ENCODE measurements at regions not wholly inside any gene's neighbourhood (a gene's known extent, or its start where the extent isn't known, plus 50 kb on each side); places are given as distances from the start of the nearest gene placed in this dataset.

DNA sequence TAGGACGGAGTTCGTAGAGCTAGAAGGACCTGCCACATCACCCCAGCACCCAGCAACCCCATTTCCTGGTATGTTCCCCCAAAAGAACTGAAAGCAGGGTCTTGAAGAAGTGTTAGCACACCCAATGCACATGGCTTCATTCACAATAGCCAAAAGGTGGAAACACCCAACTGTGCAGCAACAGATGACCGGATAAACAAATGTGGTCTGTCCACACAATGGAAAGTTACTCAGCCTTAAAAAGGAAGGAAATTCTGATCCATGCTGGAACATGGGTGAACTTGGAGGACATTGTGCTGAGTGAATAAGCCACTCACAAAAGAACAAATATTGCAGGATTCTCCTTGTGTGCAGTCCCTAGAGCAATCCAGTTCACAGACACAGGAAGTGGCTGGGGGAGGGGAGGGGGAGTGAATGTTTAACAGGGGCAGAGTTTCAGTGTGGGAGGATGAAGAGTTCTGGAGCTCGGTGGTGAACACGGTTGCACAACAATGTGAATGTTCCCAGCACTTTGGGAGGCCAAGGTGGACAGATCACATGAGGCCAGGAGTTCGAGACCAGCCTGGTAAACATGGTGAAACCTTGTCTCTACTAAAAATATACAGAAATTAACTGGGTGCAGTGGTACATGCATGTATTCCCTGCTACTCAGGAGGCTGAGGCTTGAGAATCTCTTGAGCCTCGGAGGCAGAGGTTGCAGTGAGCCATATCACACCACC lies 157.5 kb downstream of the NUP210 start:
- TF ChIP-seq EZH2 (IDR thresholded peaks at IDR 0.05; ENCODE audit: insufficient read depth, poor library complexity, severe bottlenecking) (no peak), EZH2phosphoT487 (IDR thresholded peaks at IDR 0.05; ENCODE audit: insufficient read depth, low read depth) (no peak)
